ENCODE measurements at regions not wholly inside any gene's neighbourhood (a gene's known extent, or its start where the extent isn't known, plus 50 kb on each side); places are given as distances from the start of the nearest gene placed in this dataset.

DNA sequence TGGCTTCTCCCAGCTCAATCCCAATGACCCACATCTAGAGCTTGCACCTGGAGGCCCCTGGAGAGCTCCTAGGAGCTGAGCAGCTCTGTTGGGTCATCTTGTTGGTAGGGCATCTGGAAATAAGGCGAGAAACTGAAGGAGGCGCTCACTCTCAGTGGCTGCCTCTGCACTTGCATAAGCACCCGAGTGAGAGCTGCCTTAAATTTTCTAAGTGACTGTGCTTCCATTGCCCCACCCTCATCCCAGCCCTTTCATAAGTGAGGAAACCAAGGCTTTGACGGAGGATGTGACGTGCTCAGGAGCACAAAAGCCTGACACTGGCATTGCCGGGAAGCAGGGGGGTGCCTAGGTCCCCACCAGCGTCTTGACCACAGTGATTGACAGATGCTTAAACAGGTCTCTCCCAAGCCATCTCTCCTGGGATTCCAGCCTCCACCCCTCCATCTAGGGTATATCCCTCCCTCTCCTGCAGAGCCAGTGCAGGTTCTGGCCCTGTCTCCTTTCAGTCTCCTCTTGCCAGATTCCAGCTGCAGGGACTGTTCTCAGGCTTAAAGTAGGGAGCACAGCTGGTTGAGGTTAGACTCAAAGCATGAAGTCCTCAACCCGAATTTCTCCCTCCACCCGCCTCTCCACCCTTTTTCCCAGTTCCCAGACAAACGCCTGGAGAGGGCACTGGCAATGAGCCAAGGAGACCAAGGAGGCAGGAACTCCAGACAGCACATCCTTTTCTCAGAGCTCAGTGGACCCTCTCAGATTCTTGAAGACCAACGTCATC, 113.7 kb downstream of the IRX5 start:
- 52% methylated on average over 4 of the region's 11 CpGs for WGBS (ENCODE audit: insufficient coverage, low coverage, low lambda C conversion rate, missing lambda C conversion rate)
- Histone ChIP-seq H3K9me3 (no peaks in the 10 kb centered on the region), H3K4me1 (no peaks in the 10 kb centered on the region), H3K27me3 (no peaks in the 10 kb centered on the region), H3K36me3 (no peaks in the 10 kb centered on the region), H3K27ac (no peak overlapping the region), H3K4me3 (no peak overlapping the region)
- ATAC-seq (no peak), DNase-seq (no peak)
- intact Hi-C loops (cut with DNase I): no loop called here
- TF ChIP-seq CTCF (IDR thresholded peaks at IDR 0.05): no peak
- no peak for TF ChIP-seq POLR2A (IDR thresholded peaks at IDR 0.05)

GRCh38 chr16:55045329-55045728, 114.7 kb downstream of the IRX5 start:
- no peak overlapping the region for H3K4me3 ChIP-seq
- no peaks in the 10 kb centered on the region for H3K9me3 ChIP-seq
- ATAC-seq: no peak
- no peaks in the 10 kb centered on the region for H3K27me3 ChIP-seq
- WGBS (ENCODE audit: insufficient coverage, low coverage, low lambda C conversion rate, missing lambda C conversion rate): 83% methylated on average over 3 of the region's 3 CpGs
- no peaks in the 10 kb centered on the region for H3K4me1 ChIP-seq
- H3K36me3 ChIP-seq: no peaks in the 10 kb centered on the region
- TF ChIP-seq POLR2A (IDR thresholded peaks at IDR 0.05) (no peak), CTCF (IDR thresholded peaks at IDR 0.05) (no peak)
- no peak overlapping the region for H3K27ac ChIP-seq
- DNase-seq: no peak
- intact Hi-C loops (cut with DNase I): no loop called here

GRCh38 chr16:55045756-55046460, 115.2 kb downstream of the IRX5 start:
- intact Hi-C loops (cut with DNase I): no loop called here
- ATAC-seq: no peak
- no peaks in the 10 kb centered on the region for H3K4me1 ChIP-seq
- TF ChIP-seq CTCF (IDR thresholded peaks at IDR 0.05): no peak
- no peak for TF ChIP-seq POLR2A (IDR thresholded peaks at IDR 0.05)
- WGBS (ENCODE audit: insufficient coverage, low coverage, low lambda C conversion rate, missing lambda C conversion rate): 76% methylated on average over 11 of the region's 11 CpGs
- no peaks in the 10 kb centered on the region for H3K9me3 ChIP-seq
- H3K4me3 ChIP-seq: no peak overlapping the region
- no peak overlapping the region for H3K27ac ChIP-seq
- no peak for DNase-seq
- H3K27me3 ChIP-seq: no peaks in the 10 kb centered on the region
- no peaks in the 10 kb centered on the region for H3K36me3 ChIP-seq

DNA sequence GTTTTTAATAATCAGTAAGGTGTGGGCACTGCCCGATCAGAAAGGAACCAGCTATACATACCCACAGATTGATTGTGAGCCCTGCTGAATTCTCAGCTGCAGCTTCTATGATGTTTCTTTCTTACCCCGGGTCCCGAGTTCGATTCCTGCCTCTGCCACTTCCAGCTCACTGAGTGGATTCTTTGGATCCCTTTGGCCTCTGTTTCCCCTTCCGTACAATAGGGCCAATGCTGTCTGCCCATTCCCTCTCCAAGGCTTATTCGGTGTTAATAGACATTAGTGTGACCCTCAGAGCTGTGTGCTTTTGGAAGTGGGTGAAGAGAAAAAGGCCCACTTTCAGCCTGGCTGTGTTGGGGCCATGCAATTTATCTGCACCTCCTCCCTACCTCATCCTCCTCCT, 115.8 kb downstream of the IRX5 start:
- DNase-seq (no peak), ATAC-seq (no peak)
- no peak overlapping the region for H3K27ac ChIP-seq
- no peaks in the 10 kb centered on the region for H3K9me3 ChIP-seq
- H3K36me3 ChIP-seq: no peaks in the 10 kb centered on the region
- no peak overlapping the region for H3K4me3 ChIP-seq
- 82% methylated on average over 6 of the region's 6 CpGs for WGBS (ENCODE audit: insufficient coverage, low coverage, low lambda C conversion rate, missing lambda C conversion rate)
- no peaks in the 10 kb centered on the region for H3K4me1 ChIP-seq
- TF ChIP-seq CTCF (IDR thresholded peaks at IDR 0.05) (no peak), POLR2A (IDR thresholded peaks at IDR 0.05) (no peak)
- H3K27me3 ChIP-seq: no peaks in the 10 kb centered on the region
- intact Hi-C loops (cut with DNase I): no loop called here
